Right cardiac atrium (tissue), 5 donors: ENCODE measurements at regions not wholly inside any gene's neighbourhood (a gene's known extent, or its start where the extent isn't known, plus 50 kb on each side); places are given as distances from the start of the nearest gene placed in this dataset.
A peak's percentile ranks its signal among the peaks of the same experiment; 100 is the strongest.
"Not testable (repeated sequence)": the region's sequence is repeated elsewhere in the genome, so short reads cannot be mapped to it uniquely, and the experiment has no call there.

ENCODE experiments used
- ATAC-seq, 2 donors: fragments of 200-7000 bp; cut with Tn5 transposase; one replicate each; pipeline versions ENCODE4 v1.8.0 to v1.9.1; 2020; ENCODE audit warnings: moderate library complexity in 2 of 2, mild to moderate bottlenecking in 1 of 2
- DNase-seq, 3 donors: peaks; one replicate each; pipeline ENCODE4 v3.0.0-alpha.2; 2020
- H3K27ac ChIP-seq: one replicate; pipeline ENCODE4 v1.5.1; 2013; ENCODE audit warnings: mild to moderate bottlenecking, low read length, control low read depth, moderate library complexity
- H3K27me3 ChIP-seq: one replicate; pipeline ENCODE4 v1.6.1; 2013; ENCODE audit not compliant: control insufficient read depth, insufficient read depth
- H3K4me1 ChIP-seq: one replicate; pipeline ENCODE4 v1.6.1; 2013; ENCODE audit warnings: low read length; ENCODE audit not compliant: control insufficient read depth, insufficient read depth
- H3K4me3 ChIP-seq: one replicate; pipeline ENCODE4 v1.5.1; 2013; ENCODE audit warnings: low read length, control low read depth
- H3K9me3 ChIP-seq: one replicate; pipeline ENCODE4 v1.6.1; 2013; ENCODE audit warnings: low read length; ENCODE audit not compliant: control insufficient read depth
- WGBS: extraction: QIAGEN DNeasy Blood & Tissue Kit; methylation state at CpG from one replicate; pipeline ENCODE4 v1.1.7; 2013; 5-methylcytosine and 5-hydroxymethylcytosine counted together
- intact Hi-C, 4 donors: fragments of 100-400 bp; cut with DNase I; formaldehyde crosslinking; loops; one replicate each; pipeline versions ENCODE4 v1.11.0 to v1.14.0; 2022 to 2023
- donor health status: healthy with polysubstance abuse.
- donor health status: DM: no; HTN: yes; CAD: no.
- donor health status: DM: no; HTN: no; CAD: no.
- donor health status: DM: no; HTN: yes; CAD: no; lungs with severe emphysema.
- donor health status: DM: yes; HTN: yes; CAD: no.

- not testable (repeated sequence) for H3K4me1 ChIP-seq, H3K9me3 ChIP-seq, H3K4me3 ChIP-seq, H3K27me3 ChIP-seq, DNase-seq, ATAC-seq, H3K27ac ChIP-seq
- WGBS = 54% methylated on average over 1 of the region's 1 CpG
- intact Hi-C loops = loop anchor here (2.0 to 10.0 kb wide), 4 partner anchors 195 to 339 kb away; partner anchors contain the start of gene EDNRB (in 1 of the 4)
Measured at GRCh38 chr13:78120144-78120543, 201.5 kb upstream of the EDNRB start.

DNA sequence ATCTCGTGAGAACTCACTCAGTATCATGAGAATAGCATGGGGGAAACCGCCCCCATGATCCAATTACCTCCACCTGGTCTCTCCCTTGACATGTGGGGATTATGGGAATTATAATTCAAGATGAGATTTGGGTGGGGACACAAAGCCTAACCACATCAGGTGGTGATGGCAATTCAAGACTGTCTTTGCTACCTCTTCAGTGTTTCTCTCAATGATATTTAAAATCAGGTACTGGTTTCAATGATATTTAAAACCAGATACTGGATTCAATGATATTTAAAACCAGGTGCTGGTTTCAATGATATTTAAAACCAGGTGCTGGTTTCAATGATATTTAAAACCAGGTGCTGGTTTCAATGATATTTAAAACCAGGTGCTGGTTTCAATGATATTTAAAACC, 198.4 kb upstream of the EDNRB start:
- H3K27ac ChIP-seq, H3K9me3 ChIP-seq, ATAC-seq, H3K4me1 ChIP-seq, DNase-seq, H3K4me3 ChIP-seq, intact Hi-C loops, H3K27me3 ChIP-seq: not testable (repeated sequence)
- WGBS = 85% methylated on average over 2 of the region's 2 CpGs

GRCh38 chr13:78105656-78106055, 187.0 kb upstream of the EDNRB start:
- no peaks in the 10 kb centered on the region for H3K9me3 ChIP-seq
- ATAC-seq (no peak), DNase-seq (no peak)
- no peaks in the 10 kb centered on the region for H3K27me3 ChIP-seq
- H3K4me1 ChIP-seq = peaks cover 1% of the 10 kb centered on the region
- H3K4me3 ChIP-seq = no peak overlapping the region
- H3K27ac ChIP-seq = no peak overlapping the region
- intact Hi-C loops = no loop called here

DNA sequence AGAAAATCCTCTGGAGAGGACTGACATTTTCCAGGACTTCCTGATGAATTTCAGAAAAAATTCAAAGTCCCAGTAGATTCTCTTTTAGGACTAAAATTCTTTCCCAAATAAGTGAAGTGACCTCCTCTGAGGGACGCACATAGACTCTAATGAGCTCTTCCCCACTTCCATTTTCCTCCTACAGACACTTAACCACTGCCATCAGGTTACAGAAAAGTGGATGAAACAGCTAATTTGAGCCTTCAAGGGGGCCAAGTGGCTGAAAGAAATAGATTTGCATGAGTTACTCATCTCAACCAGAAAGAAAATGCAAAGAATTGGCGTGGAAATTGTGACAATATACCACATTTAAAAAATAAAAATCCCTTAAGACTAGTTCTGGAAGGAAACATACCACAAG, 185.3 kb upstream of the EDNRB start:
- intact Hi-C loops = no loop called here
- no peak for ATAC-seq
- H3K4me1 ChIP-seq = peaks cover 1% of the 10 kb centered on the region
- H3K27me3 ChIP-seq = no peaks in the 10 kb centered on the region
- H3K4me3 ChIP-seq = no peak overlapping the region
- no peak for DNase-seq
- 88% methylated on average over 2 of the region's 2 CpGs for WGBS
- no peak overlapping the region for H3K27ac ChIP-seq
- H3K9me3 ChIP-seq = no peaks in the 10 kb centered on the region

- 84% methylated on average over 2 of the region's 2 CpGs for WGBS
- DNase-seq (no peak), ATAC-seq (no peak)
- H3K4me1 ChIP-seq = peaks cover 1% of the 10 kb centered on the region
- intact Hi-C loops = no loop called here
- H3K27me3 ChIP-seq = no peaks in the 10 kb centered on the region
- H3K4me3 ChIP-seq = no peak overlapping the region
- no peaks in the 10 kb centered on the region for H3K9me3 ChIP-seq
- no peak overlapping the region for H3K27ac ChIP-seq
Measured at GRCh38 chr13:78102741-78103140, 184.1 kb upstream of the EDNRB start.

DNA sequence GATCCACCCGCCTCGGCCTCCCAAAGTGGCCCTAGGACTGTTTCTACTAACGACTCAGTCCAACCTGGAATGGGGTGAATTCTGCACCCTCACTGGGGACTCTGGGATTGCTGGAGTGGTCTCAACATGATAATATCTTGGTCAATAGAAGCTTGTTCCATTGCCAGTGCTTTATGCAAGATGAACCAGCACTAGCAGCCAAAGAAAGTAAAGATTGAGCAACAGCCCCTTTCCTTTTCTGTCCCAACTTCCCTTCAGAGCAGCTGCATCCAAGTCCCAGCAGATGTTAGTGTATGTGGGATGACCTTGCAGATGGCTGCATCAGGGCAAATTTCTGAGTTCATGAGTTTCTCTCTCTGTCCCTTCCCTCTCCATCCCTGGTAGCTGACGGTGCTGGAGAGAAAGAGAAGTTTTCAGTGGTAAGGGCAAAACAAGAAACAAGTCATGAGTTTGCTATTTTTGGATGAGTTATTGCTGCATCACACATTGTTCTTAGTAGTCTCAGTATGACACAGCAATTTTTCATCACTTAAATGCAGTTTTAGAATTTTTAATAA, 183.6 kb upstream of the EDNRB start:
- Histone ChIP-seq H3K27ac (peak overlapping the region; percentile 45), H3K4me1 (peaks cover 1% of the 10 kb centered on the region), H3K27me3 (no peaks in the 10 kb centered on the region), H3K9me3 (no peaks in the 10 kb centered on the region), H3K4me3 (no peak overlapping the region)
- DNase-seq (peak; percentile 52 to 72 (median 63)), ATAC-seq (peak; percentile 96)
- intact Hi-C loops = no loop called here
- WGBS = 54% methylated on average over 4 of the region's 4 CpGs

DNA sequence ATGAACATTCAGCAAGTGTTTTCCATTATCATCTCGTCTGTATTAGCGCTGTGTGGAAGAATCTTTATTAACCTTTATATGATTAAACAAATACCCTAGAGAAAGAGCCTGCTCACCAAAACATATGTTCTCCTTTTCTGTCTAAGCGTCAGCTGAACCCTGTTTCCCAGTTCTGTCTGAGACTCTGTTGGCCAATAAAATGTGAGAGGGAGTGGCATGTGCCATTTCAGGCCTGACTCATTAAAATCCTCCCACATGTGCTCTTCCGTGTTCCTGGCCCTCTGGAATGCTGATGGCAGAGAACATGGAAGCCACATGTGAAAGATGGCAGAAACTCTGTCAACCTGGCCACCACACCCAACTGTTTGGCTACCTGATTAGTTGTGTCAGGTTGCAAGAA, 181.9 kb upstream of the EDNRB start:
- ATAC-seq (no peak), DNase-seq (no peak)
- no peaks in the 10 kb centered on the region for H3K27me3 ChIP-seq
- intact Hi-C loops = no loop called here
- no peaks in the 10 kb centered on the region for H3K9me3 ChIP-seq
- H3K27ac ChIP-seq = no peak overlapping the region
- peaks cover 1% of the 10 kb centered on the region for H3K4me1 ChIP-seq
- H3K4me3 ChIP-seq = no peak overlapping the region
- 85% methylated on average over 4 of the region's 4 CpGs for WGBS

- intact Hi-C loops = no loop called here
- WGBS = 46% methylated on average over 3 of the region's 3 CpGs
Measured at GRCh38 chr13:78098249-78098648, 179.6 kb upstream of the EDNRB start.

DNA sequence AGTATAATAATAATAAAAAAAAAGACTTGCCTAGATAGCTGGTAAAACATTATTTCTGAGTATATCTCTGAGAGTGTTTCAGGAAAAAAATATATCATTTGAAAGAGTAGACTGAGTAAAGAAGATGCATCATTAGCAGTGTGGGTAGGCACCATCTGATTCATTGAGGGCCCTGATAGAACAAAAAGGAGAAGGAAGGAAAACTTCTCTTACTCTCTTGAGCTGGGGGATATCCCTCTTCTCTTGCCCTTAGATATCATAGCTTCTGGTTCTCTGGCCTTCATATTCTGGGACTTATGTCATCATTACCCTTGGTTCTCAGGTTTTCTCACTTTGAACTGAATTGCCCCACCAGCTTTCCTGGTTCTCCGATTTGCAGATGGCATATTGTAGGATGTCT, 177.6 kb upstream of the EDNRB start:
- Histone ChIP-seq H3K4me3 (no peak overlapping the region), H3K4me1 (no peaks in the 10 kb centered on the region), H3K27ac (no peak overlapping the region), H3K27me3 (no peaks in the 10 kb centered on the region), H3K9me3 (no peaks in the 10 kb centered on the region)
- no peak for DNase-seq
- intact Hi-C loops = no loop called here
- ATAC-seq = no peak
- WGBS = 95% methylated on average over 1 of the region's 1 CpG

More at GRCh38 chr13:78098249-78098648, 179.6 kb upstream of the EDNRB start:
- ATAC-seq (no peak), DNase-seq (no peak)
- Histone ChIP-seq H3K9me3 (no peaks in the 10 kb centered on the region), H3K27me3 (no peaks in the 10 kb centered on the region), H3K4me1 (peaks cover 1% of the 10 kb centered on the region), H3K27ac (no peak overlapping the region), H3K4me3 (no peak overlapping the region)

GRCh38 chr13:78087966-78088678, 169.5 kb upstream of the EDNRB start:
- ATAC-seq (peak in 1 of 2 donors; percentile 77), DNase-seq (no peak)
- no peaks in the 10 kb centered on the region for H3K27me3 ChIP-seq
- no peak overlapping the region for H3K4me3 ChIP-seq
- 58% methylated on average over 4 of the region's 4 CpGs for WGBS
- no peaks in the 10 kb centered on the region for H3K9me3 ChIP-seq
- no peaks in the 10 kb centered on the region for H3K4me1 ChIP-seq
- H3K27ac ChIP-seq = no peak overlapping the region
- intact Hi-C loops = no loop called here

- 51% methylated on average over 8 of the region's 8 CpGs for WGBS
- intact Hi-C loops = no loop called here
- Histone ChIP-seq H3K27me3 (no peaks in the 10 kb centered on the region), H3K4me1 (no peaks in the 10 kb centered on the region), H3K4me3 (no peak overlapping the region), H3K9me3 (no peaks in the 10 kb centered on the region), H3K27ac (no peak overlapping the region)
- DNase-seq = no peak
- ATAC-seq = peak in 1 of 2 donors; percentile 40
Measured at GRCh38 chr13:78085434-78086225, 167.0 kb upstream of the EDNRB start.
